ENCODE measurements at regions not wholly inside any gene's neighbourhood (a gene's known extent, or its start where the extent isn't known, plus 50 kb on each side); places are given as distances from the start of the nearest gene placed in this dataset.

DNA sequence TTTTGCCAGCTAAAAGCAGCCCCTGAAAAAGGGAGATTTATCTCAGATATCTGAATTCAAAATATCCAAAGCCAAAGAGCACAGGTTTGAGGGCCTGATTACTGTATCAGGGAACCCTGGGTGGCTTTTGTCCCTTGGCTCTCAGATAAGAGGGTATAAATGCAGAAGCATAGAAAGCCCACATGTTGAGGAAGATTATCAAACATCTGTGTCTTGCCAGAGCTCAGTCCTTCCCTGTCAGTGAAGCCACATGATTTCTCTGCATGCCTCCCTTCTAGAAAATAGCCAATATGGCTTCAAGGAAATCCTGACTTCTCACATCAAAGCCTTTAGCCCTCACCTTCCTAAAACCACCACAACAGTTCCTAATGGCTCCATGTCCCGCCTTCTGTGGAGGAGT lies 408.0 kb upstream of the DMAC1 start:
- Histone ChIP-seq H3K36me3 (ENCODE audit: insufficient read depth, low read length) (no peaks in the 10 kb centered on the region), H4K20me1 (ENCODE audit: insufficient read depth) (no peaks in the 10 kb centered on the region), H3K4me3 (ENCODE audit: low read length) (no peak overlapping the region), H3F3A (ENCODE audit: insufficient read depth, low read length, poor library complexity, severe bottlenecking) (no peaks in the 10 kb centered on the region), H3K9ac (ENCODE audit: low read length) (no peak overlapping the region), H3K9me3 (ENCODE audit: low read length) (no peaks in the 10 kb centered on the region), H3K9me2 (ENCODE audit: insufficient read depth, low read length) (no peaks in the 10 kb centered on the region), H3K79me2 (replicated peaks; ENCODE audit: insufficient read depth, low read length) (no peaks in the 10 kb centered on the region), H3K27ac (ENCODE audit: low read length) (no peak overlapping the region), H3K27me3 (ENCODE audit: insufficient read depth, low read depth, low read length) (no peaks in the 10 kb centered on the region), H3K4me2 (ENCODE audit: low read length) (no peak overlapping the region), H2AFZ (ENCODE audit: low read depth, low read length) (no peak overlapping the region)
- TF ChIP-seq, protein P1, sequence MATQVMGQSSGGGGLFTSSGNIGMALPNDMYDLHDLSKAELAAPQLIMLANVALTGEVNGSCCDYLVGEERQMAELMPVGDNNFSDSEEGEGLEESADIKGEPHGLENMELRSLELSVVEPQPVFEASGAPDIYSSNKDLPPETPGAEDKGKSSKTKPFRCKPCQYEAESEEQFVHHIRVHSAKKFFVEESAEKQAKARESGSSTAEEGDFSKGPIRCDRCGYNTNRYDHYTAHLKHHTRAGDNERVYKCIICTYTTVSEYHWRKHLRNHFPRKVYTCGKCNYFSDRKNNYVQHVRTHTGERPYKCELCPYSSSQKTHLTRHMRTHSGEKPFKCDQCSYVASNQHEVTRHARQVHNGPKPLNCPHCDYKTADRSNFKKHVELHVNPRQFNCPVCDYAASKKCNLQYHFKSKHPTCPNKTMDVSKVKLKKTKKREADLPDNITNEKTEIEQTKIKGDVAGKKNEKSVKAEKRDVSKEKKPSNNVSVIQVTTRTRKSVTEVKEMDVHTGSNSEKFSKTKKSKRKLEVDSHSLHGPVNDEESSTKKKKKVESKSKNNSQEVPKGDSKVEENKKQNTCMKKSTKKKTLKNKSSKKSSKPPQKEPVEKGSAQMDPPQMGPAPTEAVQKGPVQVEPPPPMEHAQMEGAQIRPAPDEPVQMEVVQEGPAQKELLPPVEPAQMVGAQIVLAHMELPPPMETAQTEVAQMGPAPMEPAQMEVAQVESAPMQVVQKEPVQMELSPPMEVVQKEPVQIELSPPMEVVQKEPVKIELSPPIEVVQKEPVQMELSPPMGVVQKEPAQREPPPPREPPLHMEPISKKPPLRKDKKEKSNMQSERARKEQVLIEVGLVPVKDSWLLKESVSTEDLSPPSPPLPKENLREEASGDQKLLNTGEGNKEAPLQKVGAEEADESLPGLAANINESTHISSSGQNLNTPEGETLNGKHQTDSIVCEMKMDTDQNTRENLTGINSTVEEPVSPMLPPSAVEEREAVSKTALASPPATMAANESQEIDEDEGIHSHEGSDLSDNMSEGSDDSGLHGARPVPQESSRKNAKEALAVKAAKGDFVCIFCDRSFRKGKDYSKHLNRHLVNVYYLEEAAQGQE (IDR thresholded peaks at IDR 0.05; ENCODE audit: borderline replicate concordance), result no peak
- TF ChIP-seq, protein P2, sequence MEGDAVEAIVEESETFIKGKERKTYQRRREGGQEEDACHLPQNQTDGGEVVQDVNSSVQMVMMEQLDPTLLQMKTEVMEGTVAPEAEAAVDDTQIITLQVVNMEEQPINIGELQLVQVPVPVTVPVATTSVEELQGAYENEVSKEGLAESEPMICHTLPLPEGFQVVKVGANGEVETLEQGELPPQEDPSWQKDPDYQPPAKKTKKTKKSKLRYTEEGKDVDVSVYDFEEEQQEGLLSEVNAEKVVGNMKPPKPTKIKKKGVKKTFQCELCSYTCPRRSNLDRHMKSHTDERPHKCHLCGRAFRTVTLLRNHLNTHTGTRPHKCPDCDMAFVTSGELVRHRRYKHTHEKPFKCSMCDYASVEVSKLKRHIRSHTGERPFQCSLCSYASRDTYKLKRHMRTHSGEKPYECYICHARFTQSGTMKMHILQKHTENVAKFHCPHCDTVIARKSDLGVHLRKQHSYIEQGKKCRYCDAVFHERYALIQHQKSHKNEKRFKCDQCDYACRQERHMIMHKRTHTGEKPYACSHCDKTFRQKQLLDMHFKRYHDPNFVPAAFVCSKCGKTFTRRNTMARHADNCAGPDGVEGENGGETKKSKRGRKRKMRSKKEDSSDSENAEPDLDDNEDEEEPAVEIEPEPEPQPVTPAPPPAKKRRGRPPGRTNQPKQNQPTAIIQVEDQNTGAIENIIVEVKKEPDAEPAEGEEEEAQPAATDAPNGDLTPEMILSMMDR (IDR thresholded peaks at IDR 0.05; ENCODE audit: poor library complexity, severe bottlenecking), result no peak
- TF ChIP-seq SMC3 (conservative IDR thresholded peaks at IDR 0.05; ENCODE audit: poor library complexity), result no peak
- no peak for TF ChIP-seq EZH2 (IDR thresholded peaks at IDR 0.05; ENCODE audit: borderline replicate concordance, insufficient read depth, low read length, poor library complexity, severe bottlenecking)
- no peak for TF ChIP-seq EP300 (conservative IDR thresholded peaks at IDR 0.05; ENCODE audit: poor library complexity, severe bottlenecking)
- TF ChIP-seq POLR2AphosphoS5 (IDR thresholded peaks at IDR 0.05), result no peak
- TF ChIP-seq RAD21 (conservative IDR thresholded peaks at IDR 0.05), result no peak
- no peak for TF ChIP-seq MXI1 (conservative IDR thresholded peaks at IDR 0.05; ENCODE audit: poor library complexity, severe bottlenecking)

DNA sequence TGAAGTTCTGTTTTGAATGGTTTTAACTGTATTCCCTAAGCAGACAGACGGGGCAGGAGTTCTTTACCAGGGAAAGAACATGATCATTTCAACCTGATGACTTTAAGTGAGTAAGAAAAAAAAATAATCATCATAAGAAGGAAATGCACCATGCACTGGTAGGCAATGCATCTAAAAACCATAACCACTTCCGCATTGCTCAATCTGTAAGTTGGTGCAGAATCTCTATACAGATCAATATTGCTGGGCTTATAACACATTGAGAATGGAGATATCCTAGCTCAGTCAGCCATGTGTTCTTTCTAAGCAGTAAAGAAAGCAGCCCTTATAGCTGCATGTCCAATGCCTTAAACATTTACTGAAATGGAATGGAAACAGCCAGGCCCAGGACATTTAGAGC lies 407.1 kb upstream of the DMAC1 start:
- Histone ChIP-seq H3K4me3 (ENCODE audit: low read length) (no peak overlapping the region), H3K27ac (ENCODE audit: low read length) (no peak overlapping the region), H3K27me3 (ENCODE audit: insufficient read depth, low read depth, low read length) (no peaks in the 10 kb centered on the region), H3F3A (ENCODE audit: insufficient read depth, low read length, poor library complexity, severe bottlenecking) (no peaks in the 10 kb centered on the region), H4K20me1 (ENCODE audit: insufficient read depth) (no peaks in the 10 kb centered on the region), H2AFZ (ENCODE audit: low read depth, low read length) (no peak overlapping the region), H3K79me2 (replicated peaks; ENCODE audit: insufficient read depth, low read length) (no peaks in the 10 kb centered on the region), H3K9me2 (ENCODE audit: insufficient read depth, low read length) (no peaks in the 10 kb centered on the region), H3K4me2 (ENCODE audit: low read length) (no peak overlapping the region), H3K36me3 (ENCODE audit: insufficient read depth, low read length) (no peaks in the 10 kb centered on the region), H3K9ac (ENCODE audit: low read length) (no peak overlapping the region), H3K9me3 (ENCODE audit: low read length) (no peaks in the 10 kb centered on the region)
- TF ChIP-seq, protein P1 (IDR thresholded peaks at IDR 0.05; ENCODE audit: borderline replicate concordance), result no peak
- no peak for TF ChIP-seq TAF1 (IDR thresholded peaks at IDR 0.05; ENCODE audit: low read depth)
- TF ChIP-seq RAD21 (conservative IDR thresholded peaks at IDR 0.05), result no peak
- no peak for TF ChIP-seq EP300 (conservative IDR thresholded peaks at IDR 0.05; ENCODE audit: poor library complexity, severe bottlenecking)
- TF ChIP-seq EZH2 (IDR thresholded peaks at IDR 0.05; ENCODE audit: borderline replicate concordance, insufficient read depth, low read length, poor library complexity, severe bottlenecking), result no peak
- TF ChIP-seq SMC3 (conservative IDR thresholded peaks at IDR 0.05; ENCODE audit: poor library complexity), result no peak
- no peak for TF ChIP-seq MXI1 (conservative IDR thresholded peaks at IDR 0.05; ENCODE audit: poor library complexity, severe bottlenecking)
- TF ChIP-seq, protein P2 (IDR thresholded peaks at IDR 0.05; ENCODE audit: poor library complexity, severe bottlenecking), result no peak
- TF ChIP-seq POLR2AphosphoS5 (IDR thresholded peaks at IDR 0.05), result no peak
